Mesendoderm (in vitro differentiated cells): ENCODE measurements at regions not wholly inside any gene's neighbourhood (a gene's known extent, or its start where the extent isn't known, plus 50 kb on each side); places are given as distances from the start of the nearest gene placed in this dataset.

ENCODE experiments used
- DNase-seq: peaks from one replicate; pipeline ENCODE4 v3.0.0; 2013
- H2AK5ac ChIP-seq: 2 replicates; pipeline ENCODE4 v1.6.1; 2013; ENCODE audit warnings: low read length, inconsistent platforms
- H2BK120ac ChIP-seq: 2 replicates; pipeline ENCODE4 v1.6.1; 2013; ENCODE audit warnings: low read depth, mild to moderate bottlenecking, low read length, moderate library complexity, mixed read lengths
- H2BK15ac ChIP-seq: replicated peaks from 2 replicates; pipeline ENCODE4 v1.6.1; 2013; ENCODE audit warnings: low read depth, mild to moderate bottlenecking, moderate library complexity
- H2BK5ac ChIP-seq: 2 replicates; pipeline ENCODE4 v1.6.1; 2013; ENCODE audit warnings: low read length, inconsistent platforms
- H3K18ac ChIP-seq: 2 replicates; pipeline ENCODE4 v1.6.1; 2013; ENCODE audit warnings: mild to moderate bottlenecking, low read length, mixed read lengths
- H3K23ac ChIP-seq: one replicate; pipeline ENCODE4 v1.6.1; 2013; ENCODE audit warnings: low read length
- H3K27ac ChIP-seq: 2 replicates; pipeline ENCODE4 v1.5.1; 2013; ENCODE audit warnings: low read depth, mild to moderate bottlenecking, inconsistent platforms, low read length, moderate library complexity
- H3K27me3 ChIP-seq: 2 replicates; pipeline ENCODE4 v1.6.1; 2013; ENCODE audit warnings: low read length, control low read depth, mild to moderate bottlenecking, inconsistent platforms; ENCODE audit not compliant: insufficient read depth, poor library complexity
- H3K36me3 ChIP-seq: 2 replicates; pipeline ENCODE4 v1.6.1; 2013; ENCODE audit warnings: low read length, inconsistent platforms; ENCODE audit not compliant: control insufficient read depth, insufficient read depth
- H3K4ac ChIP-seq: one replicate; pipeline ENCODE4 v1.6.1; 2013; ENCODE audit warnings: low read depth, mild to moderate bottlenecking, low read length, moderate library complexity
- H3K4me1 ChIP-seq: 2 replicates; pipeline ENCODE4 v1.6.1; 2013; ENCODE audit warnings: low read depth, low read length, inconsistent platforms; ENCODE audit not compliant: control insufficient read depth
- H3K4me2 ChIP-seq: 2 replicates; pipeline ENCODE4 v1.6.1; 2013; ENCODE audit warnings: low read length
- H3K4me3 ChIP-seq: 2 replicates; pipeline ENCODE4 v1.5.1; 2013; ENCODE audit warnings: mild to moderate bottlenecking, low read length
- H3K56ac ChIP-seq: one replicate; pipeline ENCODE4 v1.6.1; 2013; ENCODE audit warnings: low read length
- H3K79me1 ChIP-seq: 2 replicates; pipeline ENCODE4 v1.6.1; 2013; ENCODE audit warnings: low read length, inconsistent platforms
- H3K79me2 ChIP-seq: 2 replicates; pipeline ENCODE4 v1.6.1; 2013; ENCODE audit warnings: mild to moderate bottlenecking, low read length; ENCODE audit not compliant: control insufficient read depth, insufficient read depth
- H3K9ac ChIP-seq: 2 replicates; pipeline ENCODE4 v1.6.1; 2013; ENCODE audit warnings: low read length, inconsistent platforms
- H4K5ac ChIP-seq: one replicate; pipeline ENCODE4 v1.6.1; 2013; ENCODE audit warnings: low read length
- H4K8ac ChIP-seq: one replicate; pipeline ENCODE4 v1.6.1; 2013; ENCODE audit warnings: low read depth, mild to moderate bottlenecking, control low read depth, low read length, moderate library complexity
- WGBS: extraction: QIAGEN DNeasy Blood & Tissue Kit; methylation state at CpG from one replicate; pipeline ENCODE4 v1.1.7; 2013; ENCODE audit warnings: low lambda C conversion rate, missing lambda C conversion rate; ENCODE audit not compliant: insufficient coverage; ENCODE audit errors: extremely low coverage; 5-methylcytosine and 5-hydroxymethylcytosine counted together

DNA sequence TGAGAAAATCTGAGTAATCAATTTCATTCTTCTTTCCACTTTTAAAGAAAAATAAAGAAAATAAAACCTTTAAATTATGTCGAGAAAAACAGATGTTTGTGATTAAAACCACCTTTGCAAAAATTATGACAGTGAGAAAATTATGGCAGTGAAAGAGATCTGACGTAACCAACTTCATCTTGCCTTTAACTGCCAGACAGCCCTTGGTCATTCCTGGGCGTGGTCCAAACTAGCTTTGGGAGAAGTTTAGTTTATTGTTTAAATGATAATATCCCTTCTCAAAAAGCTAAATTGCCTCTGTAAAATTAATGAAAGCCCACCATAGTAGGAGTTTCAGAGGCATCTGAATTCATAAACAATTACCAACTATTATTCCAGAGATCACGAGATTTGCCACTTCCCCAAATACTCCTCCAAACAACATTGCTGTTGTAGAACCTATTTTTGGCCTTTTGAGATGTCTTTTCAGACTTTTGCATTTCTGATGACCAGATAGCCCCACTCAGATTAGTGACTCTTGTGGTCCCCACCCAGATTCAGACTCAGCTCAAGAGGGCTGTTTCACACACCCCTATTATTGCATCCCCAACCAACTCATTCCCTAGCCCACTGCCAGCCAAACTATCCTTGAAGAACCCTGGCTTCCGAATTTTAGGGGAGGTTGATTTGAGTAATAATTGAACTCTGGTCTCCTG is 664.4 kb upstream of the CBLB start:
- H3K4me3 ChIP-seq, result no peak overlapping the region
- no CpG with 5 or more reads among the region's 5 CpGs for WGBS
- no peak overlapping the region for H3K23ac ChIP-seq
- H3K56ac ChIP-seq, result no peak overlapping the region
- no peak overlapping the region for H2BK120ac ChIP-seq
- H3K4me1 ChIP-seq, result no peaks in the 10 kb centered on the region
- no peak overlapping the region for H3K4me2 ChIP-seq
- no peak for DNase-seq
- no peak overlapping the region for H2AK5ac ChIP-seq
- no peak overlapping the region for H2BK5ac ChIP-seq
- no peak overlapping the region for H3K9ac ChIP-seq
- no peaks in the 10 kb centered on the region for H3K79me2 ChIP-seq
- no peak overlapping the region for H3K4ac ChIP-seq
- no peak overlapping the region for H3K18ac ChIP-seq
- H4K8ac ChIP-seq, result no peak overlapping the region
- H3K27ac ChIP-seq, result no peak overlapping the region
- H3K36me3 ChIP-seq, result no peaks in the 10 kb centered on the region
- no peaks in the 10 kb centered on the region for H3K27me3 ChIP-seq
- no peak overlapping the region for H4K5ac ChIP-seq
- no peak overlapping the region for H2BK15ac ChIP-seq
- H3K79me1 ChIP-seq, result no peaks in the 10 kb centered on the region

DNA sequence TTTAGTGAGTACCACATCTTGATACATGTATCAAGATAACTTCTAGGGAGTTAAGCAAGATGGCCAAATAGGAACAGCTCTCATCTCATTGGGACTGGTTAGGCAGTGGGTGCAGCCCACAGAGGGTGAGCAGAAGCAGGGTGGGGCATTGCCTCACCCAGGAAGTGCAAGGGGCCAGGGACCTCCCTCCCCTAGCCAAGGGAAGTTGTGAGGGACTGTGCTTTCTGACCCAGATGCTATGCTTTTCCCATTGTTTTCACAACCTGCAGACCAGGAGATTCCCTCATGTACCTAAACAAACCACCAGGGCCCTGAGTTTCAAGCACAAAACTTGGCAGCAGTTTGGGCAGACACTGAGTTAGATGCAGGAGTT is 665.0 kb upstream of the CBLB start:
- Histone ChIP-seq H4K8ac (no peak overlapping the region), H3K23ac (no peak overlapping the region), H3K79me2 (no peaks in the 10 kb centered on the region), H3K9ac (no peak overlapping the region), H2AK5ac (no peak overlapping the region), H3K4me3 (no peak overlapping the region), H3K4ac (no peak overlapping the region), H2BK120ac (no peak overlapping the region), H2BK15ac (no peak overlapping the region), H3K56ac (no peak overlapping the region), H3K4me2 (no peak overlapping the region), H3K27me3 (no peaks in the 10 kb centered on the region), H3K18ac (no peak overlapping the region), H3K79me1 (no peaks in the 10 kb centered on the region), H2BK5ac (no peak overlapping the region), H3K36me3 (no peaks in the 10 kb centered on the region), H3K4me1 (no peaks in the 10 kb centered on the region), H3K27ac (no peak overlapping the region), H4K5ac (no peak overlapping the region)
- no peak for DNase-seq

DNA sequence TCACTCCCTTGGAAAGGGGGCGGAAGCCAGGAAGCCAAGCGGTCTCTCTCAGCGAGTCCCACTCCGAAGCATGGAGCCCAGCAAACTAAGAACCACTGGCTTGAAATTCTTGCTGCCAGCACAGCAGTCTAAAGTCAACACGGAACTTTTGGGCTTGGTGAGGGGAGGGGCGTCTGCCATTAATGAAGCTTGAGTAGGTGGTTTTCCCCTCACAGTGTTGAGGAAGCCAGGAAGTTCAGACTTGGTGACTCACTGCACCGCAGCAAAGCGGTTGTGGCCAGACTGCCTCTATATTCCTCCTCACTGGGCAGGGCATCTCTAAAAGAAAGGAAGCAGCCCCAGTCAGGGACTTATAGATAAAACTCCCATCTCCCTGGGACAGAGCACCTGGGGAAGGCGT is 665.4 kb upstream of the CBLB start:
- H3K23ac ChIP-seq, result no peak overlapping the region
- H3K4ac ChIP-seq, result no peak overlapping the region
- no peak overlapping the region for H4K8ac ChIP-seq
- no peak for DNase-seq
- H3K9ac ChIP-seq, result no peak overlapping the region
- H2BK5ac ChIP-seq, result no peak overlapping the region
- H4K5ac ChIP-seq, result no peak overlapping the region
- no peaks in the 10 kb centered on the region for H3K36me3 ChIP-seq
- H3K79me1 ChIP-seq, result no peaks in the 10 kb centered on the region
- H2BK120ac ChIP-seq, result no peak overlapping the region
- H2BK15ac ChIP-seq, result no peak overlapping the region
- no CpG with 5 or more reads among the region's 9 CpGs for WGBS
- H2AK5ac ChIP-seq, result no peak overlapping the region
- no peak overlapping the region for H3K4me2 ChIP-seq
- no peak overlapping the region for H3K56ac ChIP-seq
- no peak overlapping the region for H3K4me3 ChIP-seq
- H3K27ac ChIP-seq, result no peak overlapping the region
- no peaks in the 10 kb centered on the region for H3K79me2 ChIP-seq
- no peaks in the 10 kb centered on the region for H3K27me3 ChIP-seq
- no peaks in the 10 kb centered on the region for H3K4me1 ChIP-seq
- no peak overlapping the region for H3K18ac ChIP-seq

DNA sequence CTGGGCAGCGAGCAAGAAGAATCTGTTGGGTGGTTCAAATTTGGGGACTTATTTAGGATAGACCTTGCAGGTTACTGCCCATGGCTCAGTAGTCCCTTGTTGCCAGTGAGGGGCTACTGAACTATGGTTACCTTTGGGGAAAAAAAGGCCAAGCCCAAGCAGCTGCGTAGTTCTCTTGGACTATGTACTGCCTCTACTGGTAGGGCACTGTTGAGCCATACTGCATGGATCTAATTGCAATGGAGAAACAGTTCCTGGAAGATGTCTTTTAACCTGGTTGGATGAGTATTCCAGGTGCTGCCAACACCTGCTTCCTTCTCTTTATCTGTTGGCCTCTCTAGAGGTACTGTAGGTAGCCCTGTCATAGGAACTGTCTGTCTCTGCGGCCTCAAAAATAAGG is 671.9 kb upstream of the CBLB start:
- no peak overlapping the region for H2AK5ac ChIP-seq
- no peak overlapping the region for H3K4ac ChIP-seq
- H3K4me3 ChIP-seq, result no peak overlapping the region
- no peaks in the 10 kb centered on the region for H3K4me1 ChIP-seq
- H3K36me3 ChIP-seq, result no peaks in the 10 kb centered on the region
- H3K4me2 ChIP-seq, result no peak overlapping the region
- no peak overlapping the region for H3K56ac ChIP-seq
- no peaks in the 10 kb centered on the region for H3K79me1 ChIP-seq
- H2BK15ac ChIP-seq, result no peak overlapping the region
- H4K5ac ChIP-seq, result no peak overlapping the region
- no peaks in the 10 kb centered on the region for H3K27me3 ChIP-seq
- no peak overlapping the region for H3K27ac ChIP-seq
- H2BK5ac ChIP-seq, result no peak overlapping the region
- H3K9ac ChIP-seq, result no peak overlapping the region
- H3K79me2 ChIP-seq, result no peaks in the 10 kb centered on the region
- no CpG with 5 or more reads among the region's 3 CpGs for WGBS
- DNase-seq, result no peak
- no peak overlapping the region for H3K23ac ChIP-seq
- no peak overlapping the region for H2BK120ac ChIP-seq
- no peak overlapping the region for H3K18ac ChIP-seq
- H4K8ac ChIP-seq, result no peak overlapping the region

DNA sequence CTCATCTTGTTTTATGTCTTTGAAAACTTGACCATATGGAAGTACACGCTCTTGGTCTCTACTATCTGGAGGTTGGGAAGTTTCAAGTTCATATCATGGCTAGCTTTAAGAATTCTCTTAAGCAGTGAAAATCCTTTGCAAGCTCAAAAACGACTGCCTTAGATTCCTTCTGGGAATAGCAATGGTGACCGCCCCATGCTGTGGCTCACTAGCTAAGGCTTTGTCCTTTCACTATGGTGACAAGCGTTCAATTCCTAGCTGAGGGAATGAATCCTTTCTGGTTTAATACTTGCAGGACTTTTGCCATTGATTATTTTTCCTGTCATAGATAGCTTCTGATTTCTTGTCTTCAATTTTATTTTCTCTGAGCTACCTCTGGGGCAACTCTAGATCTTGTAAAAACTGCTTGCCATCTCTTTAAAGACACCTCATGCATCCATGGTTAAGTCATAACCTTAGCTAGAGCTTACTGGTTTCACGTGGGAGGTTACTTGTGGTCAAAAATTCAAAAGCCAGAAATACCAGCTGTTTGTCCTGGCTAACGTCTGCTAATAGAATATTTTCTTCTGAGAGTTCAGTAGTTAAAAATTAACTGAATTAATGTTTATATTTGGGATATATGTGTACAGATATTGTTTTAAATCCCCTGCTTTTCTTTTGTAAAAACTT is 673.4 kb upstream of the CBLB start:
- H3K4me1 ChIP-seq, result no peaks in the 10 kb centered on the region
- no peak overlapping the region for H3K23ac ChIP-seq
- no peak overlapping the region for H3K4ac ChIP-seq
- DNase-seq, result peak; percentile 14
- no CpG with 5 or more reads among the region's 6 CpGs for WGBS
- H3K79me2 ChIP-seq, result no peaks in the 10 kb centered on the region
- H3K27me3 ChIP-seq, result no peaks in the 10 kb centered on the region
- H3K56ac ChIP-seq, result no peak overlapping the region
- no peak overlapping the region for H3K27ac ChIP-seq
- H4K8ac ChIP-seq, result no peak overlapping the region
- H4K5ac ChIP-seq, result no peak overlapping the region
- H3K79me1 ChIP-seq, result no peaks in the 10 kb centered on the region
- H3K4me2 ChIP-seq, result no peak overlapping the region
- no peaks in the 10 kb centered on the region for H3K36me3 ChIP-seq
- no peak overlapping the region for H3K4me3 ChIP-seq
- H3K9ac ChIP-seq, result no peak overlapping the region
- no peak overlapping the region for H2AK5ac ChIP-seq
- no peak overlapping the region for H3K18ac ChIP-seq
- H2BK15ac ChIP-seq, result no peak overlapping the region
- H2BK5ac ChIP-seq, result no peak overlapping the region
- no peak overlapping the region for H2BK120ac ChIP-seq
